GM12873 (cell line): ENCODE measurements at regions not wholly inside any gene's neighbourhood (a gene's known extent, or its start where the extent isn't known, plus 50 kb on each side); places are given as distances from the start of the nearest gene placed in this dataset.

Source experiments
- TF ChIP-seq, protein P1 (sequence below): IDR thresholded peaks from 2 replicates; pipeline ENCODE4 v1.5.1; 2012; ENCODE audit warnings: low read depth, mild to moderate bottlenecking, moderate library complexity, low read length, control low read depth; ENCODE audit not compliant: insufficient read depth; ENCODE audit errors: missing control alignments

DNA sequence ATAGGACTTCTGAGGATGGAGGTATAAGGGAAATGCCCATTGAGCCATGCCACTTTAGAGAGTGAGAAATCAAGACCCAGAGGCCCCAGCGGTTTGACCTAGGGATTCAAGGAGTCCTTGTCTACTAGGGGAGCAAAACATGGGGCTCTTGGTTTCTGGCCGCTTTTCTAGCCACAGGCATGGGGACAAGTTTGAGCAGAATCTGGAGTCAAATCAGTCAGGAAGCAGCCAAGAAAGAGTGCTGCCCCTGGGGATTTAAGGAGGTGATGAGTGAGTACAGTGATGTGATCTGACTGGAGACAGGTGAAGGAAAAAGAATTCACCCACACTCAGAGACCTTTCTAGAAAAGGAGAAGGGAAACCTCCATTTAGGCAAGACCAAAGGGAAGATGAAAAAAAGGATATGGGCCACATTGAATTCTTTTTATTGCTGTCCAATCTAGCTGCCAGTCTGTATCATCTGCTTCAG, 244.0 kb upstream of the TBC1D5 start:
- TF ChIP-seq, protein P1, sequence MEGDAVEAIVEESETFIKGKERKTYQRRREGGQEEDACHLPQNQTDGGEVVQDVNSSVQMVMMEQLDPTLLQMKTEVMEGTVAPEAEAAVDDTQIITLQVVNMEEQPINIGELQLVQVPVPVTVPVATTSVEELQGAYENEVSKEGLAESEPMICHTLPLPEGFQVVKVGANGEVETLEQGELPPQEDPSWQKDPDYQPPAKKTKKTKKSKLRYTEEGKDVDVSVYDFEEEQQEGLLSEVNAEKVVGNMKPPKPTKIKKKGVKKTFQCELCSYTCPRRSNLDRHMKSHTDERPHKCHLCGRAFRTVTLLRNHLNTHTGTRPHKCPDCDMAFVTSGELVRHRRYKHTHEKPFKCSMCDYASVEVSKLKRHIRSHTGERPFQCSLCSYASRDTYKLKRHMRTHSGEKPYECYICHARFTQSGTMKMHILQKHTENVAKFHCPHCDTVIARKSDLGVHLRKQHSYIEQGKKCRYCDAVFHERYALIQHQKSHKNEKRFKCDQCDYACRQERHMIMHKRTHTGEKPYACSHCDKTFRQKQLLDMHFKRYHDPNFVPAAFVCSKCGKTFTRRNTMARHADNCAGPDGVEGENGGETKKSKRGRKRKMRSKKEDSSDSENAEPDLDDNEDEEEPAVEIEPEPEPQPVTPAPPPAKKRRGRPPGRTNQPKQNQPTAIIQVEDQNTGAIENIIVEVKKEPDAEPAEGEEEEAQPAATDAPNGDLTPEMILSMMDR = no peak

DNA sequence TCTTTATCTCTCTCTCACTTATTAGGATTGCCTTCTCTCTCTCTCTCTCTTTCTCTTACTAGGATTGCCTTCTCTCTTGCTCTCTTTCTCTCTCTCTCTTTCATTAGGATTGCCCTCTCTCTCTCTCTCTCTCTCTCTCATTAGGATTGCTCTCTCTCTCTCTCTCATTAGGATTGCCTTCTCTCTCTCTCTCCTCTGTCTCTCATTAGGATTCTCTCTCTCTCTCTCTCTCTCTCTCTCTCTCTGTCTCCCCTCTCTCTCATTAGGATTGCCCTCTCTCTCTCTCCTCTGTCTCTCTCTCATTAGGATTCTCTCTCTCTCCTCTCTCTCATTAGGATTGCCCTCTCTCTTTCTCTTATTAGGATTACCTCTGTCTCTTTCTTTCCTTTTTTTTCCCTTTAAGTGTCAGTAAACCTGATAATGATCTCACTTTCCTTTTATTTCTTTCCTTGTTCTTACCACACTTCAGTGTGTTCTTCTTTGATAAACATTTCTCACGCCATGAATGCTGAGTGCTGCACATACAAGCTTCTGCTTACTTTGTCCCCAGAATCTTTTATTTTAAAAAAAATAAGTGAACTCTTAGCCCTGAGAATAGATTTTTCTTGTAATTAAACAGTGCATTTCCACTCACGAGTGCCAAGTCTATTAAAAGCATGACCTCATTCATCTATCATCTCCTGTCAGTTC, 243.4 kb upstream of the TBC1D5 start:
- TF ChIP-seq, protein P1 = no peak

DNA sequence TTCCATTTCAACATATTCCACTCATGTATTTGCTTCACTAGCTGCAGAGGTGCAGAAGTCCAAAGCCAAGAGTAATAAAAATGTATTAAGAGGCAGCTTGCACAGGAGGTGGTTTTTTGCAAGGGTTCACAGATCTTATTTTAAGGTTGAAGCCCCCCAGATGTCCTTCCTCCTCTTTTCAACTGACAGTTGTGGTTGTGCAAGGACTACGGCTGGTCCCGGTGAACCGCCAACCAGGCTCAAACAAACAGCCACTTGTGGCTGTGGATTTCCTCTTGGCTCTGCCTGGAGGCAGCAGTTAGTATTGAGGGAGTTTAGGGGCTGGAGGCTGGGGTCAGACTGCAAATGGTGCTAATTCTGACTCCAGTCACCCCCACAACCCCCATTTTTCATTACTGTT, 240.7 kb upstream of the TBC1D5 start:
- TF ChIP-seq, protein P1 = no peak

DNA sequence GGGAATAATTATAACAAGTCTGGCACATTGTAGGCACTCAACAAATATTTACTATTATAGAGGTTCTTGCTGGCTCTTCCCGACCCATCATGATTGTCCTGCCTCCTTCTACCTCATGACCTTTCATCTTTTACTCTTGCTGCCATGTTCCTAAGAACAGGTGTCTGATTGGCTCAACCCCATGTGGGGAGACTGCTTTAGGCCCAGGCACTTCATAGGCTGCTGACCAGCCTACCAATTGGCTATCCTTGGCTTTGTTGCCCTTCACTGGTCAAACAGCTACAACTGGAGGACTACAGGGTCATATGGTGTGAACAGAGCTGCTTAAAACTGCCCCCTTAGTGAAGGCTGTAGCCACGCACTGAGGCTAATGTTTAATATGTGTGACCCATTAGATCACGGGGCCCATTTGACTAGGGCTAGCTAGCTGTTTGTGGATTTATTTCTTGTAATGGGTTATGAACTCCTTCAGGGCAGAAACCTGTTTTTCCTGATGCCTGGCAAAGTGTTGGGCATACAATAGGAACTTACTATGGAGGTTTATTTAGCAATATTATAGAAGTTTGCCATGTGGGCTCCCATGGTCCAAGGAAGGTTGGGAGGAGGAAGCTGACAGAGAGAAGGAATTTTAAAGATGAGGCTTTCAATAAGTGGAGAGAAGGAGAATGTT, 239.9 kb upstream of the TBC1D5 start:
- TF ChIP-seq, protein P1 = no peak

DNA sequence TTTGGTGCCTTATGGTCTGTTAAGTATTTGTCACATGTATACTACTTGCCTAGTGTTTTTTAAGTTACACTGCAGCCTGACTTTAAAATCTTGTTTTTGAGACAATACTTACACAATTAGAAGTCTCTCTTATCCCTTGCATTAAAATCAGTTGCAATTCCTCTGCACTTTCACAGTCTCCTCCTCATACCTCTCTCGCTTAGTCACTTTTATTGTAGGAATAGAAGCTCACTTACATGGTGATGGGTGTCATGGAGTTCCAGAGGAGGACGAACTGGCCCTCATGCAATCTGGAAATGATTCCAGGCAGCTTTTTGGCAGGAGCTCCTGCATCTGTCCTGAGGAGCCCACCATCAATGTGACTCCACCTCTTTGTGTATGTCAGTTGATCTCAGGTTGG, 238.4 kb upstream of the TBC1D5 start:
- TF ChIP-seq, protein P1 = no peak

DNA sequence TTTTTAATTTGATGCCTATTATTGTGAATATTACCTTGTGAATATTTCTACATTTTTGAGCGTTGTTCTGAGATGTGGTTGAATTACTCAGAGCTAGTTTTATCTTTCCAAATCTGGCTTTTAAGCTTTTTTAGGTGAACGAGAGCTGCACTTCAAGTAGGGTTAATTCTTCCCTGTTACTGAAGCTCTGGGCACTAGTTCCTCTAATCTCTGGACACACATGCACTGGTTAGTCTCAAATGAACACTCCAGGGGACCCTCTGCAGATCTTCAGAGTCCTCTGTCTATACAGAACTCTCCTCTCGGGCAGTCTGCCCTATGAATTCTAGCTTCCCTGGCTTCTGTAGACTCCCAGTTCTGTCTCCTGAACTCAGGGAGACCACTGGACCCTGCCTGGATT, 237.5 kb upstream of the TBC1D5 start:
- TF ChIP-seq, protein P1 = no peak

DNA sequence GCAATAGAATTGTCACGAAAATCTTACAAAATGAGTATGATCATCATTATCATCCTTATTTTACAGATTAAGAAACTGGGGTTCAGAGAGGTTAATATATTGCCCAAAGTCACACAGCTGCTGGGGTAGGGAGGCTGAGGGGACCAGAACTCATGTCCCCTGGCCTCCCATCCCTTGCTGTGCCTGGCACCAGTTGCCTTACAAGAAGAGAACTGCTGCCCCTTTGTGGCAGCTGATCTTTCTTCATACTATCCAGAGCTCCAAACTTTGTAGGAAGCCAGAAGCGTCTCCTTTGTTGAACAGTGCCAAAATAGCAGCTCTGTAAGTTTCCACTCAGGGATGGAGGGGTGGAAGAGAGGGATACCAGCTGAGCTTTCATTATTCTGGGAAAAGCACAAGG, 236.8 kb upstream of the TBC1D5 start:
- TF ChIP-seq, protein P1 = no peak
